SK-N-SH (cell line): ENCODE measurements at regions not wholly inside any gene's neighbourhood (a gene's known extent, or its start where the extent isn't known, plus 50 kb on each side); places are given as distances from the start of the nearest gene placed in this dataset.

ENCODE experiments used
- CTCF ChIP-seq: fragments of 200-600 bp; sonication (generic); IDR thresholded peaks from 2 replicates; pipeline ENCODE4 v1.6.1; 2017; ENCODE audit warnings: antibody characterized with exemption, mild to moderate bottlenecking, moderate library complexity
- YY1 ChIP-seq: IDR thresholded peaks from 2 replicates; pipeline ENCODE4 v1.4.0; 2012; ENCODE audit warnings: low read depth, mild to moderate bottlenecking

DNA sequence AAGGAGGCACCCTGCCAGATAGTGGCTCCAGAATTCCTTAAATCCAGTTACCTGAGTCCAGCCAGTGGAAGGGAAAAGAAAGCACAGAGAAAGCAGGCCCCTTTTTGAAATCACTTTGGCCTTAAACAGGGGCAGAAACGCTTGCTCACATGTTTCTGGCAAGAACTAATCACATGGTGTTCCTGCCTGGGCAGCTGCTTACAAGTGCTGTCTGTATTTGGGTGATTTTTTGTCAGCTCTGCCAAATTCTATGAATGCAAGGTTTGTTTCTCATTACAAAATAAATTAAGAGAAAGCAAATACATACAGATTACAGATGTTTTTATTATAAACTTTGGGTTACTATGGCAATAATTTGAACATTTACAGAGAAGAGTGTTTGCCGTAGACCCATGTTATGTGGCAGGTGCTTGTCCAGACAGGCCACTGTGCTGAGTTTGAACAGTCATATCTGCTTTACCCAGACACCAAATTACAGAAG is 1237.8 kb downstream of the SLITRK5 start:
- no peak for TF ChIP-seq YY1
- TF ChIP-seq CTCF, result no peak
